Panc1 (cell line): ENCODE measurements at regions not wholly inside any gene's neighbourhood (a gene's known extent, or its start where the extent isn't known, plus 50 kb on each side); places are given as distances from the start of the nearest gene placed in this dataset.

Experiments used
- ATAC-seq: fragments of 200-7000 bp; cut with Tn5 transposase; 2 replicates; pipeline ENCODE4 v1.9.1; 2020; ENCODE audit warnings: mild to moderate bottlenecking, moderate library complexity
- BruUV-seq: library from RNA; stranded (reverse); fragments of 400-500 nt; replicated peaks from 2 replicates; lab custom pipeline; 2021; lab: Mats Ljungman, UMichigan
- CTCF ChIA-PET: fragments of 300-600 bp; sonication (Branson Sonifier 250); formaldehyde crosslinking; loops from one replicate; lab custom pipeline; 2022; ENCODE audit warnings: antibody characterized with exemption; lab: Charles Lee
- POLR2A ChIA-PET: fragments of 300-600 bp; sonication (Branson Sonifier 250); formaldehyde crosslinking; loops from one replicate; lab custom pipeline; 2022; ENCODE audit warnings: antibody characterized with exemption; lab: Charles Lee
- DNase-seq: peaks from one replicate; pipeline ENCODE4 v3.0.0-alpha.2; 2010; ENCODE audit warnings: low read depth, low spot score
- H3K27ac ChIP-seq: 2 replicates; pipeline ENCODE4 v1.5.1; 2011; ENCODE audit warnings: mild to moderate bottlenecking, low read length, inconsistent platforms
- H3K27me3 ChIP-seq: fragments of 200-500 bp; sonication (Bioruptor generic); 2 replicates; pipeline ENCODE4 v1.6.0; 2014; ENCODE audit warnings: low read length, inconsistent platforms; ENCODE audit not compliant: control insufficient read depth, insufficient read depth
- H3K36me3 ChIP-seq: fragments of 200-500 bp; sonication (Bioruptor generic); 2 replicates; pipeline ENCODE4 v1.5.1; 2014; ENCODE audit warnings: inconsistent platforms, mild to moderate bottlenecking, low read length, moderate library complexity; ENCODE audit not compliant: control insufficient read depth, insufficient read depth
- H3K4me1 ChIP-seq: 2 replicates; pipeline ENCODE4 v1.5.1; 2011; ENCODE audit warnings: inconsistent platforms, mild to moderate bottlenecking, low read length, moderate library complexity; ENCODE audit not compliant: control insufficient read depth, insufficient read depth
- H3K4me3 ChIP-seq, 2 experiments: 2 replicates each; pipeline ENCODE4 v1.5.1; 2011 to 2012; ENCODE audit warnings: low read depth in 2 of 2, low read length in 2 of 2, mild to moderate bottlenecking in 2 of 2, inconsistent platforms in 1 of 2, moderate library complexity in 1 of 2
- H3K9me3 ChIP-seq: fragments of 200-500 bp; sonication (Bioruptor generic); 2 replicates; pipeline ENCODE4 v1.5.1; 2014; ENCODE audit warnings: low read depth, mild to moderate bottlenecking, inconsistent platforms, low read length, moderate library complexity; ENCODE audit not compliant: control insufficient read depth, insufficient read depth
- CTCF ChIP-seq: fragments of 450-650 bp; IDR thresholded peaks from 2 replicates; pipeline ENCODE4 v1.5.1; 2017; ENCODE audit warnings: mild to moderate bottlenecking
- POLR2AphosphoS5 ChIP-seq: IDR thresholded peaks from 2 replicates; pipeline ENCODE4 v1.6.1; 2012; ENCODE audit warnings: mild to moderate bottlenecking, low read depth, low read length, moderate library complexity
- REST ChIP-seq, 2 experiments: IDR thresholded peaks; 2 replicates each; pipeline ENCODE4 v1.6.1; 2011 to 2012; ENCODE audit warnings: low read depth in 2 of 2, control low read depth in 1 of 2, low read length in 1 of 2, mild to moderate bottlenecking in 1 of 2, moderate library complexity in 1 of 2; ENCODE audit not compliant: insufficient read depth in 1 of 2
- SIN3A ChIP-seq: IDR thresholded peaks from 2 replicates; pipeline ENCODE4 v1.6.1; 2012; ENCODE audit warnings: low read depth, mild to moderate bottlenecking, low read length, moderate library complexity, borderline replicate concordance; ENCODE audit not compliant: insufficient read depth
- TCF7L2 ChIP-seq: IDR thresholded peaks from 2 replicates; pipeline ENCODE4 v1.6.1; 2011; ENCODE audit warnings: mild to moderate bottlenecking, low read depth, low read length, inconsistent platforms
- in situ Hi-C: cut with HindIII; loops from 2 replicates; pipeline ENCODE4 v1.10.0; 2016; ENCODE audit warnings: low sequenced_read_pairs, low pct_unique_long_range_greater_than_20kb
- intact Hi-C: fragments of 100-400 bp; cut with micrococcal nuclease; formaldehyde crosslinking; loops from one replicate; pipeline ENCODE4 v1.10.0; 2022; ENCODE audit not compliant: unreplicated experiment

- POLR2A ChIA-PET: no interaction called here
- in situ Hi-C loops (no loop called here), intact Hi-C loops (no loop called here)
Measured at GRCh38 chr18:2324459-2324858, 246.8 kb downstream of the METTL4 start.

GRCh38 chr18:2325308-2325849, 245.9 kb downstream of the METTL4 start:
- Histone ChIP-seq H3K36me3 (no peaks in the 10 kb centered on the region), H3K4me1 (no peaks in the 10 kb centered on the region), H3K9me3 (no peaks in the 10 kb centered on the region), H3K27me3 (no peaks in the 10 kb centered on the region), H3K27ac (no peak overlapping the region), H3K4me3 (no peak overlapping the region)
- in situ Hi-C loops (no loop called here), intact Hi-C loops (no loop called here)
- no TSS peak for BruUV-seq
- TF ChIP-seq SIN3A (no peak), CTCF (no peak)
- ATAC-seq: no peak
- no peak for DNase-seq
- CTCF ChIA-PET: no interaction called here
- POLR2A ChIA-PET: no interaction called here

More at GRCh38 chr18:2324459-2324858, 246.8 kb downstream of the METTL4 start:
- CTCF ChIA-PET: no interaction called here
- TF ChIP-seq CTCF: no peak
- no peak for TF ChIP-seq TCF7L2
- TF ChIP-seq SIN3A: no peak
- no peak for TF ChIP-seq REST (IDR thresholded peaks at IDR 0.05; ENCODE audit: insufficient read depth in 1 of 2, low read depth in 2 of 2, low read length in 1 of 2)
- TF ChIP-seq POLR2AphosphoS5: no peak
- ATAC-seq (no peak), DNase-seq (no peak)
- no TSS peak for BruUV-seq
- no peaks in the 10 kb centered on the region for H3K27me3 ChIP-seq
- H3K4me1 ChIP-seq: no peaks in the 10 kb centered on the region
- H3K27ac ChIP-seq: no peak overlapping the region
- no peaks in the 10 kb centered on the region for H3K9me3 ChIP-seq
- no peak overlapping the region for H3K4me3 ChIP-seq
- H3K36me3 ChIP-seq: no peaks in the 10 kb centered on the region
